ENCODE measurements at regions not wholly inside any gene's neighbourhood (a gene's known extent, or its start where the extent isn't known, plus 50 kb on each side); places are given as distances from the start of the nearest gene placed in this dataset.
"Not testable (repeated sequence)": the region's sequence is repeated elsewhere in the genome, so short reads cannot be mapped to it uniquely, and the experiment has no call there.

GRCh38 chr3:80767604-80768003, 993.8 kb downstream of the GBE1 start:
- no peak for DNase-seq

- no peak for DNase-seq
These were observed 987.2 kb upstream of the ROBO1 start for GRCh38 chr3:80754969-80755368.

- DNase-seq = no peak
These were observed 985.2 kb upstream of the ROBO1 start for GRCh38 chr3:80753021-80753420.

- no peak for DNase-seq
These were observed 982.8 kb upstream of the ROBO1 start for GRCh38 chr3:80750637-80751036.

- DNase-seq = no peak
These were observed 967.1 kb upstream of the ROBO1 start for GRCh38 chr3:80734920-80735319.

- no peak for DNase-seq
These were observed 966.7 kb upstream of the ROBO1 start for GRCh38 chr3:80734483-80734882.

GRCh38 chr3:80733522-80734176, 965.9 kb upstream of the ROBO1 start:
- no peak for DNase-seq

- not testable (repeated sequence) for DNase-seq
These were observed 959.8 kb upstream of the ROBO1 start for GRCh38 chr3:80727561-80727960.

- DNase-seq = not testable (repeated sequence)
These were observed 942.0 kb upstream of the ROBO1 start for GRCh38 chr3:80709597-80710322.

GRCh38 chr3:80705290-80705689, 937.5 kb upstream of the ROBO1 start:
- DNase-seq = no peak

- DNase-seq = no peak
These were observed 933.6 kb upstream of the ROBO1 start for GRCh38 chr3:80701349-80701748.

- no peak for DNase-seq
These were observed 929.5 kb upstream of the ROBO1 start for GRCh38 chr3:80697291-80697690.

GRCh38 chr3:80696280-80696679, 928.5 kb upstream of the ROBO1 start:
- no peak for DNase-seq

GRCh38 chr3:80688814-80689213, 921.0 kb upstream of the ROBO1 start:
- DNase-seq = peak in 2 of 58 donors; percentile 2 to 3

- no peak for DNase-seq
These were observed 915.2 kb upstream of the ROBO1 start for GRCh38 chr3:80682951-80683350.

GRCh38 chr3:80682235-80682634, 914.4 kb upstream of the ROBO1 start:
- DNase-seq = no peak

- DNase-seq = no peak
These were observed 910.0 kb upstream of the ROBO1 start for GRCh38 chr3:80677796-80678195.

- no peak for DNase-seq
These were observed 909.1 kb upstream of the ROBO1 start for GRCh38 chr3:80676866-80677265.

GRCh38 chr3:80676261-80676660, 908.5 kb upstream of the ROBO1 start:
- DNase-seq = no peak

- no peak for DNase-seq
These were observed 908.0 kb upstream of the ROBO1 start for GRCh38 chr3:80675790-80676189.

- no peak for DNase-seq
These were observed 900.9 kb upstream of the ROBO1 start for GRCh38 chr3:80668600-80669294.

GRCh38 chr3:80668100-80668499, 900.3 kb upstream of the ROBO1 start:
- no peak for DNase-seq

GRCh38 chr3:80663426-80663825, 895.6 kb upstream of the ROBO1 start:
- DNase-seq = no peak
